ENCODE measurements at regions not wholly inside any gene's neighbourhood (a gene's known extent, or its start where the extent isn't known, plus 50 kb on each side); places are given as distances from the start of the nearest gene placed in this dataset.

DNA sequence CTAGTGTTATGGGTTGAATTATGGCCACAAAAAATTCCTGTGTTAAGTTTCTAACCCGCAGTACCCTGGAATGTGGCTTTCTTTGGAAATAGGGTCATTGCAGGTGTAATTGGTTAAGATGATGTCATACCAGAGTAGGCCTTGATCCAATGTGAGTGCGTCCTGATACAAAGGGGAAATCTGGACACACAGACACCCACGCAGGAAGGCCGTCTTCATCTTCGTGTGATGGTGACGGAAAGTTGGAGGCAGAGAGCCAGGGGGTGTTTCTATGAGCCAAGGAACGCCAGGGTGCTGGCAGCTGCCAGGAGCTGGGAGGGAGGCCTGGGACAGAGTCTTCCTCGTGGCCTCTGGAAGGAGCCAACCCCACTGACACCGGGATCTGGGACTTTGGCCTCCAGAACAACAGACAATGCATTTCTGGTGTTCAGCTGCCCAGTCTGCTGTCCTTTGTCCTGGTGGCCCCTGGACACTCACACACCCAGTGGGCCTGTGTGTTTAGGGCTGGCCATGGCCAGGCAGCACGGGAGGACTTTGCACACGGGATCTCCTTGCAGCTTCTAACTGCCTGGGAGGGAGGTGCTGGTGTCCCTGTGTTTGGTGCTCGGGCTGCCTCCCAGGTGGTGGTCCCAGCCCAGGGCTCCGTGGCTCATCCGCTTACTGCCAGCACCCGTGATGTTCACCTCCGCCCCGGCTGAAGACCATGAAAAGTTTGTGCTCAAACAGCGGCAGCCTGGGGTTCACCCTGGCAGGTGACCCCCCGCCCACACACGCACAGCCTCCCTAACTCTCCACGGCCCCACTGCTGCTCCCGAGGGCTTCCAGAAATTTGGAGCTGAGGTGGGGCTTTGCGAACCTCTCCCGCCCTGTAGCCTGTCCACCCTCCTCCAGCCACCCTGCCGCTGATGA, 53.4 kb upstream of the GATA5 start (continued):
- TF ChIP-seq YEATS2 (CRISPR knock-in tag; IDR thresholded peaks at IDR 0.05; ENCODE audit: borderline replicate concordance) (0 out of 2 replicates have a peak, but pooled peaks have one; percentile 11), THAP9 (CRISPR knock-in tag; IDR thresholded peaks at IDR 0.05; ENCODE audit: borderline replicate concordance) (no peak), ZNF746 (CRISPR knock-in tag; IDR thresholded peaks at IDR 0.05) (0 out of 2 replicates have a peak, but pooled peaks have one; percentile 0), ZNF235 (CRISPR knock-in tag; IDR thresholded peaks at IDR 0.05; ENCODE audit: borderline replicate concordance) (no peak), BHLHE40 (IDR thresholded peaks at IDR 0.05; ENCODE audit: low read length) (peak; percentile 80), ZNF296 (CRISPR knock-in tag; conservative IDR thresholded peaks at IDR 0.05) (peak; percentile 99), UBTF (CRISPR knock-in tag; IDR thresholded peaks at IDR 0.05) (peak; percentile 62), HES4 (CRISPR knock-in tag; IDR thresholded peaks at IDR 0.05; ENCODE audit: borderline replicate concordance) (peak; percentile 63; the same call in 1 of the 2 replicates), KAT7 (CRISPR knock-in tag; IDR thresholded peaks at IDR 0.05; ENCODE audit: borderline replicate concordance) (no peak)
- TF ChIP-seq, protein P1, sequence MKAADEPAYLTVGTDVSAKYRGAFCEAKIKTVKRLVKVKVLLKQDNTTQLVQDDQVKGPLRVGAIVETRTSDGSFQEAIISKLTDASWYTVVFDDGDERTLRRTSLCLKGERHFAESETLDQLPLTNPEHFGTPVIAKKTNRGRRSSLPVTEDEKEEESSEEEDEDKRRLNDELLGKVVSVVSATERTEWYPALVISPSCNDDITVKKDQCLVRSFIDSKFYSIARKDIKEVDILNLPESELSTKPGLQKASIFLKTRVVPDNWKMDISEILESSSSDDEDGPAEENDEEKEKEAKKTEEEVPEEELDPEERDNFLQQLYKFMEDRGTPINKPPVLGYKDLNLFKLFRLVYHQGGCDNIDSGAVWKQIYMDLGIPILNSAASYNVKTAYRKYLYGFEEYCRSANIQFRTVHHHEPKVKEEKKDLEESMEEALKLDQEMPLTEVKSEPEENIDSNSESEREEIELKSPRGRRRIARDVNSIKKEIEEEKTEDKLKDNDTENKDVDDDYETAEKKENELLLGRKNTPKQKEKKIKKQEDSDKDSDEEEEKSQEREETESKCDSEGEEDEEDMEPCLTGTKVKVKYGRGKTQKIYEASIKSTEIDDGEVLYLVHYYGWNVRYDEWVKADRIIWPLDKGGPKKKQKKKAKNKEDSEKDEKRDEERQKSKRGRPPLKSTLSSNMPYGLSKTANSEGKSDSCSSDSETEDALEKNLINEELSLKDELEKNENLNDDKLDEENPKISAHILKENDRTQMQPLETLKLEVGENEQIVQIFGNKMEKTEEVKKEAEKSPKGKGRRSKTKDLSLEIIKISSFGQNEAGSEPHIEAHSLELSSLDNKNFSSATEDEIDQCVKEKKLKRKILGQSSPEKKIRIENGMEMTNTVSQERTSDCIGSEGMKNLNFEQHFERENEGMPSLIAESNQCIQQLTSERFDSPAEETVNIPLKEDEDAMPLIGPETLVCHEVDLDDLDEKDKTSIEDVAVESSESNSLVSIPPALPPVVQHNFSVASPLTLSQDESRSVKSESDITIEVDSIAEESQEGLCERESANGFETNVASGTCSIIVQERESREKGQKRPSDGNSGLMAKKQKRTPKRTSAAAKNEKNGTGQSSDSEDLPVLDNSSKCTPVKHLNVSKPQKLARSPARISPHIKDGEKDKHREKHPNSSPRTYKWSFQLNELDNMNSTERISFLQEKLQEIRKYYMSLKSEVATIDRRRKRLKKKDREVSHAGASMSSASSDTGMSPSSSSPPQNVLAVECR (CRISPR knock-in tag; IDR thresholded peaks at IDR 0.05; ENCODE audit: borderline replicate concordance): peak; percentile 43; the same call in 1 of the 2 replicates
- TF ChIP-seq, protein P2, sequence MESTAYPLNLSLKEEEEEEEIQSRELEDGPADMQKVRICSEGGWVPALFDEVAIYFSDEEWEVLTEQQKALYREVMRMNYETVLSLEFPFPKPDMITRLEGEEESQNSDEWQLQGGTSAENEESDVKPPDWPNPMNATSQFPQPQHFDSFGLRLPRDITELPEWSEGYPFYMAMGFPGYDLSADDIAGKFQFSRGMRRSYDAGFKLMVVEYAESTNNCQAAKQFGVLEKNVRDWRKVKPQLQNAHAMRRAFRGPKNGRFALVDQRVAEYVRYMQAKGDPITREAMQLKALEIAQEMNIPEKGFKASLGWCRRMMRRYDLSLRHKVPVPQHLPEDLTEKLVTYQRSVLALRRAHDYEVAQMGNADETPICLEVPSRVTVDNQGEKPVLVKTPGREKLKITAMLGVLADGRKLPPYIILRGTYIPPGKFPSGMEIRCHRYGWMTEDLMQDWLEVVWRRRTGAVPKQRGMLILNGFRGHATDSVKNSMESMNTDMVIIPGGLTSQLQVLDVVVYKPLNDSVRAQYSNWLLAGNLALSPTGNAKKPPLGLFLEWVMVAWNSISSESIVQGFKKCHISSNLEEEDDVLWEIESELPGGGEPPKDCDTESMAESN (CRISPR knock-in tag; conservative IDR thresholded peaks at IDR 0.05): 0 out of 2 replicates have a peak, but pooled peaks have one; percentile 50
- TF ChIP-seq, protein P3, sequence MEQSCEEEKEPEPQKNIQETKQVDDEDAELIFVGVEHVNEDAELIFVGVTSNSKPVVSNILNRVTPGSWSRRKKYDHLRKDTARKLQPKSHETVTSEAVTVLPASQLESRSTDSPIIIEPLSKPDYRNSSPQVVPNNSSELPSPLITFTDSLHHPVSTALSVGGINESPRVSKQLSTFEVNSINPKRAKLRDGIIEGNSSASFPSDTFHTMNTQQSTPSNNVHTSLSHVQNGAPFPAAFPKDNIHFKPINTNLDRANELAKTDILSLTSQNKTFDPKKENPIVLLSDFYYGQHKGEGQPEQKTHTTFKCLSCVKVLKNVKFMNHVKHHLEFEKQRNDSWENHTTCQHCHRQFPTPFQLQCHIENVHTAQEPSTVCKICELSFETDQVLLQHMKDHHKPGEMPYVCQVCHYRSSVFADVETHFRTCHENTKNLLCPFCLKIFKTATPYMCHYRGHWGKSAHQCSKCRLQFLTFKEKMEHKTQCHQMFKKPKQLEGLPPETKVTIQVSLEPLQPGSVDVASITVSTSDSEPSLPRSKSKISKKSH (CRISPR knock-in tag; IDR thresholded peaks at IDR 0.05; ENCODE audit: borderline replicate concordance): peak; percentile 34

Measured in HepG2 (cell line).